HG03064 (cell line): ENCODE measurements at regions not wholly inside any gene's neighbourhood (a gene's known extent, or its start where the extent isn't known, plus 50 kb on each side); places are given as distances from the start of the nearest gene placed in this dataset.

Experiments used
- ATAC-seq: cut with Tn5 transposase; IDR thresholded peaks from one replicate; pipeline ENCODE4 v1.9.1; 2021; ENCODE audit warnings: low read depth; ENCODE audit not compliant: unreplicated experiment

GRCh38 chr6:130314271-130314670 lies 51.5 kb upstream of the TMEM200A start:
- no peak for ATAC-seq

DNA sequence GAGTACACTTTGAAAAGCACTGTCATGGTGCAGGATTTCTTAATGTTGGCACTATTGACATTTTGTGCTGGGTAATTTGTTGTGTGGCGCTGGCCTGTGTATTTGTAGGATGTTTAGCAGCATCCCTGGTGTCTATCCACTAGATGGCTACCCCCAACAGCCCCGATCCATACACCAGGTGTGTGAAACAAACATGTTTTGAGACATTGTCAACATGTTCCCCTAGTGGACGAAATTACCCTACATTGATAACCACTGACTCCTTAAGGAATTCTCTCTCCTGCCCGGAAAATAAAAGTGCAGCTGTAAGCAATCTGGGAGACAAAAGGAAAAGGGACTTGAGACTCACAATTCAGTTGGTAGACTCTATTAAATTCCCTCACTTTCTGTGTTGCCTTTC lies 52.6 kb upstream of the TMEM200A start:
- ATAC-seq = no peak

DNA sequence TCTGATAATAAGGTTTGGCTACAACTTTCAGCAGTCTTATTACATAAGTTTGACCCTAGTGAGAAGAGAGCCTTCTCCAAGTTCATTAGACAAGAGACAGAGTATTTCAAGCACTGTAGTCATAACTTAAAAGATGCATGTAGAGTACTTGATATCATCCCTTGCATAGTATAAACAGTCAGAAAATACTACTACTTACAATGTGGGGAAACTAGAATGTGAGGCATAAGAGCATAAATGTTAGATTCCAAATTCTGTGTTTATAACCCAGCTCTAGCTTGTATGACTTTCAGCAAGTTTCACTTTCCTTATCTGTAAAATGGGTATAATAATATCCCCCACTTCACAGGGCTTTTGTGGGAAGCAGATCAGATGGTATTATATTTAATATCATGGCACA lies 56.8 kb upstream of the TMEM200A start:
- ATAC-seq = no peak

DNA sequence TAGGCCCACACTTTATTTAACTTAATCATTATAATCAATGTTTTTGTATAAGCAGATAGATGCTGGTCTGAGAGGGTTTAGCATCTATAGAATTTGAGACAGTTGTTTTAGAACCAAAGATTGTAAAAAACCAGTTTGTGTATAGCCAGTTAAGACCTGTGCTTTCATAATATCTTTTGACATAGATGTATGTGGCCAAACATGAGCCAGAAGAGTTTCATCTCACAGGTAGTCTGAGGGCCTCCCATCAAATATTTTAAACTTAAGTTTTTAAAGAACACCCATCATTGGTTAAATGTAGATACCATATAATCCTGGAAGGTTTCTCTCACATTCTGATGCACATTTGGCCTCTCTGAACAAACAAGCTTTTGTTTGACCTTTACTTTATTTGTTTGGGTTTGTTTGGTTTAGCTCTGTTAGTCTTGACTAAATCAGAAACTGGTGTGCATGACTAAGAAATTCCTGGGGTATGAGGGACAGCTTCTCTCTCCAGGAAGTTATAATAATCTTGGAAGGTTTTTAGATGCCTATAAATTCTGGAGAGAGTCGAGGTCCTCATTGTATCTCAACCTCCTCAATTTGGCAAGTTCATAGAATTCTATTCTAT lies 58.0 kb upstream of the TMEM200A start:
- no peak for ATAC-seq

DNA sequence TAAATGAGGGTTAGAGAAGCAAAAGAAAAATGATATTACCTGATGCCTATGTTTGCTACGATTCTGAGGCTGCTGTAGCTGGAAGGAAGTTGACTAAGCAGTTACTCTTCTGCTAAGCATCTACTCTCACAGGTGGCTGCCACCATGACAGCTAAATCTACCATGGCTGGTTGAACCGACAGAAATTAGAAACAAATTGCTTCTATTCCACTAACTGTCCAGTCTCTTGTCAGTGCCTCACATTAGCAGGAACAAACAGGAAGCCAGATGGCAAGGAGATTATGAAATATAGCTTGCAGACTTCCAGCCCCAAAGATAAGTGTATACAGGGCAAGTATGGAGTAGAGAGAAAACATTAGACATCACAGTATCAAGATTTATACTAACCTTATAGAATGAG lies 59.4 kb upstream of the TMEM200A start:
- ATAC-seq = no peak

GRCh38 chr6:130303431-130303830 lies 62.4 kb upstream of the TMEM200A start:
- no peak for ATAC-seq

GRCh38 chr6:130298258-130298657 lies 67.6 kb upstream of the TMEM200A start:
- ATAC-seq = no peak

- no peak for ATAC-seq
These were observed 69.0 kb upstream of the TMEM200A start for GRCh38 chr6:130296854-130297253.

DNA sequence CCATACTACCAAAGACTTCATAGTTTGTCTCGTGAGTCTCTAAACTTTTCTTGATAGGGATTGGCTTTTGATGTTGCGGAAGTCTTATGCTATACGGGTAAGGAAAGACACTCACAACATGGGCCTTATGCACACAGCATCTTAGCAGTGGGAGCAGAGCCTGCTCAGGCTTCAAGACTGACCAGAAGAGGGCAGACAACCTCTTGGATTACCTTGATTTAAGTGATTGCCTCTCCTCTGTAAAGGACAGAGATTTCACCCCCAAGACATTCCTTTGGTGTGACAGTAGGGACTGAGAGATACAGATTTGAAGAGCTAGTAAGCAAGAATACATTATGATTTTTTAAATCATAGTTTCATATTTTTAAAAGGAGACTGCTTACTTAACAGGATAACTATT lies 71.0 kb upstream of the SAMD3 start:
- peak; percentile 61 for ATAC-seq

DNA sequence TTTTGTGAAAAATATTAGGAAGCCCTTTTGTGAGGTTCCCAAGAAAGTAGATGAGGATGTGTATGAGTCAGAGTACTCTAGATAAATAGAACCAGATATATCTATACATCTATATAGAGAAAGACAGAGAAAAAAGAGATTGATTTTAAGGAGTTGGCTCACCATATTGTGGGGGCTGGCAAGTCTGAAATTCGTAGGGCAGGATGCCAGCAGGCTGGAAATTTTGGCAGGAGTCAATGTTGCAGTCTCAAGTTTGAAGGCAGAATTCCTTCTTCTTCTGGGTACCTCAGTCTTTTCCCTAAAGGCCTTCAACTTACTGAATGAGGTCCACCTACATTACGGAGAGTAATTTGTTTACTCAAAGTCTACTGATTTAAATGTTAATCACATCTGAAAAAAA lies 65.3 kb upstream of the SAMD3 start:
- no peak for ATAC-seq

DNA sequence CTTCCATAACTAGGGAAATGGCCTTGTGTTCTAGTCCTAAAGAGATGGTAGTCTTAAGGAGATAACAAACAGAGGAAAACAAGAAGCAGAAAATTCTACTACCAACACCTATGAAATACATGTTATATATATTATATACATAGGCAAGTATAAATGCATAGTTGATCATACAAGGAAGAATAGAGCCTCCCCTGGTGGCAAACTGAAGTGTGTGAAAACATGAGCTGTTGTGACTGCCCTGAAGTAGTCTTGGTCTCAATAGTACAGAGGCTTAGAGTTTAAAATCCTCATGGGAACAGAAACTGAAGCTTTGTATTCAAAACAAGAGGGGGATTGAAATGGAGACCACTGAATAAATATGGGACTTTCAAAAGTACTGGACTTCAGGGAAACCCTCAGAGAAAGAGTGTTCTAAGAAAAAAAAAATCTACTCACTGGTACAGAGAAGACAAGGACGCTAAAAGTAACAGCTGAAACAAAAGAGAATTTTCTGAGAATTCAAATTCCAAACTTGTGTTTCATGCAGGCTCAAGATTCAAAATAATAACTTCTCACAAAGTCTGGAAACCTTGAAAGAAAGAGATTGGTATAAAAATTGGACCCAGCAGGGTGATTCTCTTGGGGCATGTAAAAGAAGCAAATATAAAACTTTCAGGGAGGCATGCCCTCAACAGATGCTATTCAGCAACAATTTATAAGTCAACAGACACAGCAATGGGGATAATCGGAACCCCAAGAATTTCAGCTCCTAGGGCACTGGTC lies 59.7 kb upstream of the SAMD3 start:
- peak; percentile 87 for ATAC-seq

GRCh38 chr6:130276507-130276906 lies 53.8 kb upstream of the SAMD3 start:
- no peak for ATAC-seq

GRCh38 chr6:130274007-130274406 lies 51.3 kb upstream of the SAMD3 start:
- no peak for ATAC-seq
